GM23338 (cell line): ENCODE measurements at regions not wholly inside any gene's neighbourhood (a gene's known extent, or its start where the extent isn't known, plus 50 kb on each side); places are given as distances from the start of the nearest gene placed in this dataset.

Experiments
- ATAC-seq: fragments of 200-7000 bp; cut with Tn5 transposase; 3 replicates; pipeline ENCODE4 v1.9.1; 2020
- DNase-seq: peaks from one replicate; pipeline ENCODE4 v3.0.0-alpha.2; 2015; ENCODE audit warnings: low spot score
- H2AFZ ChIP-seq: fragments of 200-600 bp; sonication (generic); 2 replicates; pipeline ENCODE4 v1.8.0; 2016; ENCODE audit warnings: antibody characterized with exemption, mild to moderate bottlenecking, moderate library complexity
- H3F3A ChIP-seq: fragments of 200-600 bp; sonication (generic); replicated peaks from 2 replicates; pipeline ENCODE4 v1.8.0; 2017; ENCODE audit warnings: antibody characterized with exemption, mixed run types, low read depth
- H3K27ac ChIP-seq: fragments of 200-600 bp; sonication (generic); 2 replicates; pipeline ENCODE4 v1.6.1; 2016; ENCODE audit warnings: low read depth
- H3K27me3 ChIP-seq: fragments of 200-600 bp; sonication (generic); 2 replicates; pipeline ENCODE4 v1.8.0; 2016; ENCODE audit warnings: mild to moderate bottlenecking, mixed run types, moderate library complexity; ENCODE audit not compliant: insufficient read depth
- H3K36me3 ChIP-seq: fragments of 200-600 bp; sonication (generic); 2 replicates; pipeline ENCODE4 v1.8.0; 2016; ENCODE audit warnings: mild to moderate bottlenecking; ENCODE audit not compliant: insufficient read depth
- H3K4me1 ChIP-seq: fragments of 200-600 bp; sonication (generic); 2 replicates; pipeline ENCODE4 v1.8.0; 2016; ENCODE audit warnings: mild to moderate bottlenecking, moderate library complexity; ENCODE audit not compliant: insufficient read depth
- H3K4me2 ChIP-seq: fragments of 200-600 bp; sonication (generic); 2 replicates; pipeline ENCODE4 v1.7.1; 2017; ENCODE audit warnings: mixed run types
- H3K4me3 ChIP-seq: fragments of 200-600 bp; sonication (generic); 2 replicates; pipeline ENCODE4 v1.6.1; 2016; ENCODE audit warnings: mixed run types
- H3K79me2 ChIP-seq: fragments of 200-600 bp; sonication (generic); replicated peaks from 2 replicates; pipeline ENCODE4 v1.8.0; 2017; ENCODE audit warnings: mild to moderate bottlenecking; ENCODE audit not compliant: insufficient read depth
- H3K9me2 ChIP-seq: fragments of 200-600 bp; sonication (generic); 2 replicates; pipeline ENCODE4 v1.8.0; 2017; ENCODE audit not compliant: insufficient read depth
- H4K20me1 ChIP-seq: fragments of 200-600 bp; sonication (generic); replicated peaks from 2 replicates; pipeline ENCODE4 v1.8.0; 2017; ENCODE audit warnings: mild to moderate bottlenecking; ENCODE audit not compliant: insufficient read depth
- H3K27ac Mint-ChIP-seq: 2 replicates; pipeline ENCODE4 v1.8.0; 2020; ENCODE audit warnings: inconsistent platforms, mild to moderate bottlenecking, moderate library complexity, mixed read lengths
- H3K27me3 Mint-ChIP-seq: 3 replicates; pipeline ENCODE4 v1.8.0; 2022; ENCODE audit warnings: low read depth, mild to moderate bottlenecking, moderate library complexity, mixed read lengths, inconsistent platforms; ENCODE audit not compliant: insufficient read depth, poor library complexity
- H3K36me3 Mint-ChIP-seq: 3 replicates; pipeline ENCODE4 v1.8.0; 2021; ENCODE audit warnings: low read depth, mild to moderate bottlenecking, inconsistent platforms, moderate library complexity, mixed read lengths
- H3K4me1 Mint-ChIP-seq: 3 replicates; pipeline ENCODE4 v1.8.0; 2020; ENCODE audit warnings: mild to moderate bottlenecking, inconsistent platforms, mixed read lengths
- H3K4me3 Mint-ChIP-seq: 3 replicates; pipeline ENCODE4 v1.8.0; 2021; ENCODE audit warnings: moderate library complexity, mild to moderate bottlenecking, inconsistent platforms, mixed read lengths
- H3K9me3 Mint-ChIP-seq: 3 replicates; pipeline ENCODE4 v1.8.0; 2020; ENCODE audit warnings: moderate library complexity, mild to moderate bottlenecking, inconsistent platforms, mixed read lengths
- CREB1 ChIP-seq: fragments of 250-450 bp; sonication (Bioruptor Pico); IDR thresholded peaks from 2 replicates; pipeline ENCODE4 v1.5.0; 2020; ENCODE audit warnings: low read depth, mild to moderate bottlenecking, moderate library complexity
- CTCF ChIP-seq, 2 experiments: fragments of 200-600 bp in 1 of 2; sonication (generic) in 1 of 2; conservative IDR thresholded peaks; 2 replicates each; pipeline versions ENCODE4 v1.5.1 to v1.6.1; 2016 to 2017; ENCODE audit warnings: antibody characterized with exemption in 2 of 2, low read depth in 2 of 2, mild to moderate bottlenecking in 2 of 2, moderate library complexity in 1 of 2
- ETS1 ChIP-seq: IDR thresholded peaks from 2 replicates; pipeline ENCODE4 v1.6.1; 2016; ENCODE audit warnings: antibody characterized with exemption
- EZH2 ChIP-seq: fragments of 200-600 bp; sonication (generic); IDR thresholded peaks from one replicate; pipeline ENCODE4 v1.8.0; 2017; ENCODE audit warnings: antibody characterized with exemption, mild to moderate bottlenecking, low read depth; ENCODE audit not compliant: unreplicated experiment
- EZH2phosphoT487 ChIP-seq: fragments of 200-600 bp; sonication (generic); IDR thresholded peaks from one replicate; pipeline ENCODE4 v1.8.1; 2018; ENCODE audit warnings: antibody characterized with exemption; ENCODE audit not compliant: unreplicated experiment
- JUNB ChIP-seq: IDR thresholded peaks from one replicate; pipeline ENCODE4 v1.6.1; 2016; ENCODE audit warnings: antibody characterized with exemption; ENCODE audit not compliant: unreplicated experiment
- NANOG ChIP-seq: IDR thresholded peaks from 2 replicates; pipeline ENCODE4 v1.6.1; 2016; ENCODE audit warnings: antibody characterized with exemption, borderline replicate concordance
- POLR2AphosphoS5 ChIP-seq: IDR thresholded peaks from 2 replicates; pipeline ENCODE4 v1.6.1; 2016; ENCODE audit warnings: antibody characterized with exemption, low read depth
- REST ChIP-seq: IDR thresholded peaks from one replicate; pipeline ENCODE4 v1.6.1; 2018; ENCODE audit warnings: antibody characterized with exemption; ENCODE audit not compliant: unreplicated experiment
- STAT1 ChIP-seq: IDR thresholded peaks from one replicate; pipeline ENCODE4 v1.6.1; 2016; ENCODE audit warnings: antibody characterized with exemption; ENCODE audit not compliant: unreplicated experiment
- ZNF114 ChIP-seq: fragments of 250-450 bp; sonication (Bioruptor Pico); IDR thresholded peaks from 2 replicates; pipeline ENCODE4 v1.5.0; 2020; ENCODE audit warnings: mild to moderate bottlenecking, moderate library complexity
- ZNF331 ChIP-seq: fragments of 250-450 bp; sonication (Bioruptor Pico); IDR thresholded peaks from 2 replicates; pipeline ENCODE4 v1.5.0; 2020; ENCODE audit warnings: low read depth, mild to moderate bottlenecking, moderate library complexity
- ZNF462 ChIP-seq: fragments of 250-450 bp; sonication (Bioruptor Pico); IDR thresholded peaks from 2 replicates; pipeline ENCODE4 v1.5.0; 2020; ENCODE audit warnings: mild to moderate bottlenecking, moderate library complexity

GRCh38 chr1:199508653-199509052, 518.9 kb upstream of the NR5A2 start:
- Mint-ChIP-seq H3K9me3 (no peaks in the 10 kb centered on the region), H3K4me1 (peaks cover 14% of the 10 kb centered on the region), H3K36me3 (no peaks in the 10 kb centered on the region), H3K27ac (no peak overlapping the region), H3K27me3 (no peaks in the 10 kb centered on the region), H3K4me3 (no peak overlapping the region)
- TF ChIP-seq NANOG (no peak), EZH2phosphoT487 (no peak), CREB1 (CRISPR knock-in tag) (no peak), ZNF331 (no peak), POLR2AphosphoS5 (no peak), ETS1 (no peak), EZH2 (no peak), ZNF114 (no peak), STAT1 (no peak), JUNB (no peak), CTCF (conservative IDR thresholded peaks at IDR 0.05; ENCODE audit: low read depth in 2 of 2) (no peak), ZNF462 (no peak), REST (no peak)
- Histone ChIP-seq H3K4me3 (no peak overlapping the region), H3F3A (no peaks in the 10 kb centered on the region), H3K79me2 (no peaks in the 10 kb centered on the region), H4K20me1 (no peaks in the 10 kb centered on the region), H3K4me2 (no peak overlapping the region), H2AFZ (no peak overlapping the region), H3K27me3 (no peaks in the 10 kb centered on the region), H3K4me1 (peaks cover 12% of the 10 kb centered on the region; the same call in 1 of the 2 replicates), H3K36me3 (no peaks in the 10 kb centered on the region), H3K9me2 (no peaks in the 10 kb centered on the region), H3K27ac (no peak overlapping the region)
- ATAC-seq (no peak), DNase-seq (no peak)
